ENCODE measurements at regions not wholly inside any gene's neighbourhood (a gene's known extent, or its start where the extent isn't known, plus 50 kb on each side); places are given as distances from the start of the nearest gene placed in this dataset.

DNA sequence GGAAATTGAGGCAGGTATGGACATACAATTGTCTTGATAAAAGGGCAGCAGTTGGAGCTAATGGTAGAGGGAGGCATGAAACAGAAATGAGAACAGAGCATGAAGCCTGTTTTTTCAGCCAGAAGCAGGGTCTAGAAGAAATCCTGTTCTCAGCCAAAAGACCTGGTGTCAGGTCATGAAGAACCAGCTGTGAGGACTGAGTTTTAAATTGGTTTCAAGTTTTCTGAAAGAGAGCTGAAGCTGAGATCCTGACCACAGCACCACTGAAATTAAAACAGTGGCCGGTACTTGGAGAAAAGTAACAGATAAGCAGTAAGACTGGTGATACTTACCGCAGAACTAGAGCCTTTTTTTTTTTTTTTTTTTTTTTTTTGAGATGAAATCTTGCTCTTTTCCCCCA lies 283.8 kb upstream of the BMP2 start:
- TF ChIP-seq, protein P1, sequence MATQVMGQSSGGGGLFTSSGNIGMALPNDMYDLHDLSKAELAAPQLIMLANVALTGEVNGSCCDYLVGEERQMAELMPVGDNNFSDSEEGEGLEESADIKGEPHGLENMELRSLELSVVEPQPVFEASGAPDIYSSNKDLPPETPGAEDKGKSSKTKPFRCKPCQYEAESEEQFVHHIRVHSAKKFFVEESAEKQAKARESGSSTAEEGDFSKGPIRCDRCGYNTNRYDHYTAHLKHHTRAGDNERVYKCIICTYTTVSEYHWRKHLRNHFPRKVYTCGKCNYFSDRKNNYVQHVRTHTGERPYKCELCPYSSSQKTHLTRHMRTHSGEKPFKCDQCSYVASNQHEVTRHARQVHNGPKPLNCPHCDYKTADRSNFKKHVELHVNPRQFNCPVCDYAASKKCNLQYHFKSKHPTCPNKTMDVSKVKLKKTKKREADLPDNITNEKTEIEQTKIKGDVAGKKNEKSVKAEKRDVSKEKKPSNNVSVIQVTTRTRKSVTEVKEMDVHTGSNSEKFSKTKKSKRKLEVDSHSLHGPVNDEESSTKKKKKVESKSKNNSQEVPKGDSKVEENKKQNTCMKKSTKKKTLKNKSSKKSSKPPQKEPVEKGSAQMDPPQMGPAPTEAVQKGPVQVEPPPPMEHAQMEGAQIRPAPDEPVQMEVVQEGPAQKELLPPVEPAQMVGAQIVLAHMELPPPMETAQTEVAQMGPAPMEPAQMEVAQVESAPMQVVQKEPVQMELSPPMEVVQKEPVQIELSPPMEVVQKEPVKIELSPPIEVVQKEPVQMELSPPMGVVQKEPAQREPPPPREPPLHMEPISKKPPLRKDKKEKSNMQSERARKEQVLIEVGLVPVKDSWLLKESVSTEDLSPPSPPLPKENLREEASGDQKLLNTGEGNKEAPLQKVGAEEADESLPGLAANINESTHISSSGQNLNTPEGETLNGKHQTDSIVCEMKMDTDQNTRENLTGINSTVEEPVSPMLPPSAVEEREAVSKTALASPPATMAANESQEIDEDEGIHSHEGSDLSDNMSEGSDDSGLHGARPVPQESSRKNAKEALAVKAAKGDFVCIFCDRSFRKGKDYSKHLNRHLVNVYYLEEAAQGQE (IDR thresholded peaks at IDR 0.05; ENCODE audit: insufficient read depth in 1 of 2, low read depth in 2 of 2, low read length in 2 of 2) = no peak
- TF ChIP-seq SIN3A (IDR thresholded peaks at IDR 0.05; ENCODE audit: borderline replicate concordance, insufficient read depth, low read length) (no peak), TAF1 (IDR thresholded peaks at IDR 0.05; ENCODE audit: borderline replicate concordance, insufficient read depth, low read length) (no peak), POLR2AphosphoS5 (IDR thresholded peaks at IDR 0.05; ENCODE audit: low read depth, low read length) (no peak), FOXP2 (optimal IDR thresholded peaks at IDR 0.05; ENCODE audit: borderline replicate concordance, extremely low read depth, extremely low read length, insufficient read depth) (no peak)

Data from PFSK-1 (cell line).